Glutamatergic neuron (in vitro differentiated cells): ENCODE measurements at regions not wholly inside any gene's neighbourhood (a gene's known extent, or its start where the extent isn't known, plus 50 kb on each side); places are given as distances from the start of the nearest gene placed in this dataset.

Experiments
- DNase-seq: peaks from one replicate; pipeline ENCODE4 v3.0.0; 2022
- H3K27ac Mint-ChIP-seq: one replicate; pipeline ENCODE4 v1.8.0; 2020; ENCODE audit warnings: mild to moderate bottlenecking, mixed read lengths, inconsistent platforms; ENCODE audit not compliant: unreplicated experiment
- H3K27me3 Mint-ChIP-seq: one replicate; pipeline ENCODE4 v1.8.0; 2020; ENCODE audit warnings: mild to moderate bottlenecking, moderate library complexity, mixed read lengths, inconsistent platforms; ENCODE audit not compliant: unreplicated experiment
- H3K36me3 Mint-ChIP-seq: one replicate; pipeline ENCODE4 v1.8.0; 2020; ENCODE audit warnings: mild to moderate bottlenecking, mixed read lengths, inconsistent platforms; ENCODE audit not compliant: unreplicated experiment
- H3K4me1 Mint-ChIP-seq: one replicate; pipeline ENCODE4 v1.8.0; 2020; ENCODE audit warnings: mild to moderate bottlenecking, low read depth, mixed read lengths, inconsistent platforms; ENCODE audit not compliant: unreplicated experiment
- H3K4me3 Mint-ChIP-seq: one replicate; pipeline ENCODE4 v1.8.0; 2020; ENCODE audit warnings: mild to moderate bottlenecking, mixed read lengths, inconsistent platforms; ENCODE audit not compliant: unreplicated experiment
- H3K9me3 Mint-ChIP-seq: one replicate; pipeline ENCODE4 v1.8.0; 2020; ENCODE audit warnings: mild to moderate bottlenecking, moderate library complexity, mixed read lengths, inconsistent platforms; ENCODE audit not compliant: unreplicated experiment
- TF ChIP-seq, protein P1 (sequence below): fragments of 200-600 bp; sonication (generic); IDR thresholded peaks from one replicate; pipeline ENCODE4 v1.5.0; 2021; ENCODE audit not compliant: partially characterized antibody, unreplicated experiment

DNA sequence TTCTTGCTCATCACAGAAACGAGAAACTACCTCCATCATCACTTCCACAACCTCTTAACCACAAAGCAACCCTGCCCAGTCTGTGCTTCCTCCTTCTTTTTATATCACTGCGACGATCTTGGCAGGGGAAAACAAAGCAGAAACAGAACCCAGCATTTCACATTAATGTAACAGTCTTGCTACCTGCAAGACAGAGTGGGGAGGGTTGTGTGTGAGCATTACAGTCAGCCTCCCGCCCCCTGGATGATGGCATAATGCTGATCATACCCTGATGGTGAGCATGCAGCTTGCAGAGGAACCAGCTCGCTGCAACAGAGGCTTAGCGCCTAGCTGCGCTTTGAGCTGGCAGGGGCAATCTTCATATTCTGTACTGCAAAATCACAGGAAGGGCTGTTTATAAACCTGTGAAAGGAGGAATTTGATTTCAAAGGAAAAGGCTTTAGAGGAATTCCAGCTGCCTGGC is 376.1 kb downstream of the IRS1 start:
- Mint-ChIP-seq H3K36me3 (no peaks in the 10 kb centered on the region), H3K27me3 (no peaks in the 10 kb centered on the region), H3K4me3 (no peak overlapping the region), H3K27ac (no peak overlapping the region), H3K9me3 (peaks cover 4% of the 10 kb centered on the region), H3K4me1 (no peaks in the 10 kb centered on the region)
- peak; percentile 17 for DNase-seq
- TF ChIP-seq, protein P1, sequence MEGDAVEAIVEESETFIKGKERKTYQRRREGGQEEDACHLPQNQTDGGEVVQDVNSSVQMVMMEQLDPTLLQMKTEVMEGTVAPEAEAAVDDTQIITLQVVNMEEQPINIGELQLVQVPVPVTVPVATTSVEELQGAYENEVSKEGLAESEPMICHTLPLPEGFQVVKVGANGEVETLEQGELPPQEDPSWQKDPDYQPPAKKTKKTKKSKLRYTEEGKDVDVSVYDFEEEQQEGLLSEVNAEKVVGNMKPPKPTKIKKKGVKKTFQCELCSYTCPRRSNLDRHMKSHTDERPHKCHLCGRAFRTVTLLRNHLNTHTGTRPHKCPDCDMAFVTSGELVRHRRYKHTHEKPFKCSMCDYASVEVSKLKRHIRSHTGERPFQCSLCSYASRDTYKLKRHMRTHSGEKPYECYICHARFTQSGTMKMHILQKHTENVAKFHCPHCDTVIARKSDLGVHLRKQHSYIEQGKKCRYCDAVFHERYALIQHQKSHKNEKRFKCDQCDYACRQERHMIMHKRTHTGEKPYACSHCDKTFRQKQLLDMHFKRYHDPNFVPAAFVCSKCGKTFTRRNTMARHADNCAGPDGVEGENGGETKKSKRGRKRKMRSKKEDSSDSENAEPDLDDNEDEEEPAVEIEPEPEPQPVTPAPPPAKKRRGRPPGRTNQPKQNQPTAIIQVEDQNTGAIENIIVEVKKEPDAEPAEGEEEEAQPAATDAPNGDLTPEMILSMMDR: no peak

DNA sequence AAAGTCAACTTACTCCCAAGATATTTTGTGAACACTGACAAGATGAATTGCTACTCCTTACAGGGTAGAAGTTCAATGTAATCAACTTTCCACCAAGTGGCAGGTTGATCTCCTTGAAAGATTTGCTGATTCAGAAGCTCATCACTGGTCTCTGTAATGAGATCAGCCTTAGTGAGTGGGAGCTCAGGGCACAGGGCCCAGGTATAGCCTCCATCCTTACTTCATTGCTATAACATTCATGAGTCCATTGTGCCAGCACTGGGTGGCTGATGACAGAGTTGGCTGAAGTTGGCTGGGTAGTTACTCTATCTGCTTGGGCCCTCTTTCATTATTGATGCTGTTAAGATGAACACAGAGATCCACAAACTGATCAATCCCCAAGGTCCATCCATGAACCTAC is 379.0 kb downstream of the IRS1 start:
- no peaks in the 10 kb centered on the region for H3K9me3 Mint-ChIP-seq
- no peaks in the 10 kb centered on the region for H3K36me3 Mint-ChIP-seq
- TF ChIP-seq, protein P1: no peak
- DNase-seq: no peak
- H3K27me3 Mint-ChIP-seq: no peaks in the 10 kb centered on the region
- H3K4me1 Mint-ChIP-seq: peaks cover 6% of the 10 kb centered on the region
- H3K4me3 Mint-ChIP-seq: no peak overlapping the region
- no peak overlapping the region for H3K27ac Mint-ChIP-seq

DNA sequence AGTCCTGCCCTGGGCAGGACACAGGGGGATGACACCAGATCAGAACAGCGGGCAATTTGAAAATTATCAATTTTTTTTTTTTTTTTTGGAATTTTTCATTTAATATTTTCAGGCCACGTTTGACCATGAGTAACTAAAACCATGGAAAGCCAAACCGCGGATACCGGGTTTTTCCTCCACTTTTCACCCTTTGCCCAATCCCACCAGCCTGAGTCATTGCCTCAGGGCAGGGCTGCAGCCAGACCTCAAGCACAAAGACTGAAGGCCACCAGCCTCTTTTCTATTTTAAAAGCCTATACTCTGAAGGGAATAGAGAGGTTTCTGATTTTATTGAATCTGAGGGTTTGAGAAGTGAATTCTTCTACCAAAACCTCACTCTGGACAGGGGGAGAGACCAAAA is 381.1 kb downstream of the IRS1 start:
- Mint-ChIP-seq H3K27me3 (no peaks in the 10 kb centered on the region), H3K4me1 (peaks cover 13% of the 10 kb centered on the region), H3K4me3 (no peak overlapping the region), H3K27ac (no peak overlapping the region), H3K36me3 (no peaks in the 10 kb centered on the region), H3K9me3 (peaks cover 2% of the 10 kb centered on the region)
- TF ChIP-seq, protein P1: no peak
- no peak for DNase-seq

DNA sequence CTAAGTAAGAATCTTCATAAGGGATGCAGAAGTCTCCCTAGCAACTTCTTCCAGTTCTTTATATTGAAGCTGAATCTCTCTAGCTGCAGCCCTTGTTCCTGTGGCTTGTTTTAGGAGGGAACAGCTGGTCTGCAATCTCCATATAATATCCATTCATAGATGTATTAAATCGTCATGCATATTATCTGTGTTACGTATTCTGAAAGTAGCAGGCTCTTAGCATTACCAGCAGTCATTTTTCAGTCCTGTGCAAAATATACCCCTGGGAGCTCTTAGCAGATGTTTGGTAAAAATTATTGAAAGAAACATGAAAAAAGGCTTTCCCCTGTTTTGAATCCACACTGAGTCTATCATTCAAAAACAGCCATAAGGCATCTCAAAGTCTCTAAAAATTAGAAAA is 385.3 kb downstream of the IRS1 start:
- TF ChIP-seq, protein P1: no peak
- Mint-ChIP-seq H3K4me1 (peaks cover 19% of the 10 kb centered on the region), H3K27ac (no peak overlapping the region), H3K36me3 (no peaks in the 10 kb centered on the region), H3K9me3 (peaks cover 2% of the 10 kb centered on the region), H3K27me3 (no peaks in the 10 kb centered on the region), H3K4me3 (no peak overlapping the region)
- DNase-seq: no peak

DNA sequence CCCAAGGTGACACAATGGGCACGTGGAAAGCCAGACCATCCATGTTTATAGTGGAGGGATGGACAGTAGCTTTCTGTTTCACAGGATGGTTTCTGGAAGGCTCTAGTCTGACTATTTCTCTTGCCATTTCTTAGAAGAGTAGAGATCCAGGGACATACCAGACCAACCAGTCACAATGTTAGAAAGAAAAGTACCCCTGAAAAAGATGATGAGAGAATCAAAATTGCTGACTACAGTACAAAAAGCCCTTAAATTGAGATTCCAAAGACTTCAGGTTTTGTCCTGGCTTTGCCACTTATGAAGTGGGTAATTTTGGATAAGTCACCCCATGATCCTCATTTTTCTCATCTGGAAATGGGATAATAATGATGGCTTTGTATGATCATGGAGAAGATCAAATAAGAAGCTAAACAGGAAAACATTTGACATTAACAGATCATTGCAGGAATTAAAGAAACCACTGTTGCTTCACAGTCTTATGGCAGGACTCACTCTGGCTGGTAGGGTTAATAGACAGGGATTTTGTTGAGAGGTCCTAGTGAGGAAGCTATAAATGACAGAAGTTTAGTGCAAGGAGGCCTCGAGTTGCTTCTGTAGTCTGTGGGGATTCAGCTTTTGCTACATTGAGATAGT is 386.0 kb downstream of the IRS1 start:
- no peak overlapping the region for H3K27ac Mint-ChIP-seq

More for the DNA sequence above, 386.0 kb downstream of the IRS1 start:
- no peaks in the 10 kb centered on the region for H3K27me3 Mint-ChIP-seq
- no peaks in the 10 kb centered on the region for H3K36me3 Mint-ChIP-seq
- TF ChIP-seq, protein P1: no peak
- DNase-seq: no peak
- no peak overlapping the region for H3K4me3 Mint-ChIP-seq
- H3K4me1 Mint-ChIP-seq: peaks cover 19% of the 10 kb centered on the region
- peaks cover 2% of the 10 kb centered on the region for H3K9me3 Mint-ChIP-seq
